ENCODE measurements at regions not wholly inside any gene's neighbourhood (a gene's known extent, or its start where the extent isn't known, plus 50 kb on each side); places are given as distances from the start of the nearest gene placed in this dataset.
"Not testable (repeated sequence)": the region's sequence is repeated elsewhere in the genome, so short reads cannot be mapped to it uniquely, and the experiment has no call there.

- H3K4me3 ChIP-seq, result no peak overlapping the region
- TF ChIP-seq CTCF (IDR thresholded peaks at IDR 0.05), result no peak
- no peak for TF ChIP-seq POLR2AphosphoS5 (IDR thresholded peaks at IDR 0.05)
- no peak for TF ChIP-seq POLR2A (IDR thresholded peaks at IDR 0.05)
- no peak for TF ChIP-seq EP300 (IDR thresholded peaks at IDR 0.05)
- no peaks in the 10 kb centered on the region for H3K9me3 ChIP-seq
- WGBS, result 36% methylated on average over 2 of the region's 2 CpGs
- H3K27ac ChIP-seq, result no peak overlapping the region
- H3K4me1 ChIP-seq, result peaks cover 31% of the 10 kb centered on the region
- no peak for DNase-seq (ENCODE audit: low spot score in 2 of 2)
- no peaks in the 10 kb centered on the region for H3K27me3 ChIP-seq
- no peaks in the 10 kb centered on the region for H3K36me3 ChIP-seq
Observed at GRCh38 chr2:145750144-145750543, 1230.2 kb upstream of the ZEB2 start.

- H3K9me3 ChIP-seq, result no peaks in the 10 kb centered on the region
- no peak for DNase-seq (ENCODE audit: low spot score in 2 of 2)
- 70% methylated on average over 1 of the region's 1 CpG for WGBS
- no peak overlapping the region for H3K27ac ChIP-seq
- no peaks in the 10 kb centered on the region for H3K36me3 ChIP-seq
- H3K4me3 ChIP-seq, result no peak overlapping the region
- H3K4me1 ChIP-seq, result peaks cover 31% of the 10 kb centered on the region
- no peaks in the 10 kb centered on the region for H3K27me3 ChIP-seq
- no peak for TF ChIP-seq EP300 (IDR thresholded peaks at IDR 0.05)
- TF ChIP-seq POLR2AphosphoS5 (IDR thresholded peaks at IDR 0.05), result no peak
- TF ChIP-seq POLR2A (IDR thresholded peaks at IDR 0.05), result no peak
- TF ChIP-seq CTCF (IDR thresholded peaks at IDR 0.05), result no peak
Observed at GRCh38 chr2:145749556-145749955, 1229.6 kb upstream of the ZEB2 start.

- Histone ChIP-seq H3K36me3 (no peaks in the 10 kb centered on the region), H3K27me3 (no peaks in the 10 kb centered on the region), H3K27ac (no peak overlapping the region), H3K4me1 (peaks cover 31% of the 10 kb centered on the region), H3K4me3 (no peak overlapping the region), H3K9me3 (no peaks in the 10 kb centered on the region)
- DNase-seq (ENCODE audit: low spot score in 2 of 2), result no peak
- TF ChIP-seq EP300 (IDR thresholded peaks at IDR 0.05) (no peak), POLR2AphosphoS5 (IDR thresholded peaks at IDR 0.05) (no peak), CTCF (IDR thresholded peaks at IDR 0.05) (no peak), POLR2A (IDR thresholded peaks at IDR 0.05) (no peak)
- 70% methylated on average over 2 of the region's 2 CpGs for WGBS
Observed at GRCh38 chr2:145748927-145749326, 1229.0 kb upstream of the ZEB2 start.

GRCh38 chr2:145747715-145748114, 1227.8 kb upstream of the ZEB2 start:
- Histone ChIP-seq H3K27me3 (no peaks in the 10 kb centered on the region), H3K36me3 (no peaks in the 10 kb centered on the region), H3K4me3 (no peak overlapping the region), H3K27ac (no peak overlapping the region), H3K4me1 (peaks cover 24% of the 10 kb centered on the region), H3K9me3 (no peaks in the 10 kb centered on the region)
- 94% methylated on average over 5 of the region's 5 CpGs for WGBS
- no peak for TF ChIP-seq POLR2A (IDR thresholded peaks at IDR 0.05)
- TF ChIP-seq POLR2AphosphoS5 (IDR thresholded peaks at IDR 0.05), result no peak
- TF ChIP-seq CTCF (IDR thresholded peaks at IDR 0.05), result no peak
- no peak for TF ChIP-seq EP300 (IDR thresholded peaks at IDR 0.05)
- no peak for DNase-seq (ENCODE audit: low spot score in 2 of 2)

GRCh38 chr2:145745387-145745721, 1225.4 kb upstream of the ZEB2 start:
- 87% methylated on average over 4 of the region's 4 CpGs for WGBS
- not testable (repeated sequence) for H3K4me3 ChIP-seq; H3K9me3 ChIP-seq; H3K27me3 ChIP-seq; DNase-seq (ENCODE audit: low spot score in 2 of 2); H3K36me3 ChIP-seq; H3K27ac ChIP-seq; H3K4me1 ChIP-seq

- no peaks in the 10 kb centered on the region for H3K27me3 ChIP-seq
Observed at GRCh38 chr2:145744541-145745386, 1224.8 kb upstream of the ZEB2 start.

More at GRCh38 chr2:145744541-145745386, 1224.8 kb upstream of the ZEB2 start:
- Histone ChIP-seq H3K27ac (no peak overlapping the region), H3K36me3 (no peaks in the 10 kb centered on the region), H3K9me3 (no peaks in the 10 kb centered on the region), H3K4me3 (no peak overlapping the region), H3K4me1 (no peaks in the 10 kb centered on the region)
- 73% methylated on average over 4 of the region's 4 CpGs for WGBS
- DNase-seq (ENCODE audit: low spot score in 2 of 2), result no peak
- no peak for TF ChIP-seq CTCF (IDR thresholded peaks at IDR 0.05)

All from suprapubic skin (tissue), 4 donors.